ENCODE measurements at regions not wholly inside any gene's neighbourhood (a gene's known extent, or its start where the extent isn't known, plus 50 kb on each side); places are given as distances from the start of the nearest gene placed in this dataset.

- Mint-ChIP-seq H3K4me3 (no peak overlapping the region), H3K4me1 (ENCODE audit: low read depth) (no peaks in the 10 kb centered on the region), H3K36me3 (ENCODE audit: low read depth) (no peaks in the 10 kb centered on the region), H3K27ac (no peak overlapping the region), H3K9me3 (peaks cover 3% of the 10 kb centered on the region), H3K27me3 (no peaks in the 10 kb centered on the region)
- no peak for TF ChIP-seq CTCF (IDR thresholded peaks at IDR 0.05)
- ChIA-PET CTCF (no interaction called here), POLR2A (no interaction called here)
- ATAC-seq (no peak), DNase-seq (no peak)
- intact Hi-C loops (cut with micrococcal nuclease): no loop called here
These were observed 201.3 kb upstream of the RARB start for GRCh38 chr3:25226747-25227146.

- ChIA-PET POLR2A (no interaction called here), CTCF (no interaction called here)
- no peak overlapping the region for H3K4me3 Mint-ChIP-seq
- H3K36me3 Mint-ChIP-seq (ENCODE audit: low read depth): no peaks in the 10 kb centered on the region
- peaks cover 3% of the 10 kb centered on the region for H3K9me3 Mint-ChIP-seq
- ATAC-seq: no peak
- intact Hi-C loops (cut with micrococcal nuclease): no loop called here
- H3K4me1 Mint-ChIP-seq (ENCODE audit: low read depth): no peaks in the 10 kb centered on the region
- TF ChIP-seq CTCF (IDR thresholded peaks at IDR 0.05): no peak
- no peaks in the 10 kb centered on the region for H3K27me3 Mint-ChIP-seq
- no peak for DNase-seq
- no peak overlapping the region for H3K27ac Mint-ChIP-seq
These were observed 198.5 kb upstream of the RARB start for GRCh38 chr3:25229586-25229985.

GRCh38 chr3:25235031-25235430 is 193.0 kb upstream of the RARB start:
- no peaks in the 10 kb centered on the region for H3K4me1 Mint-ChIP-seq (ENCODE audit: low read depth)
- no peak for TF ChIP-seq CTCF (IDR thresholded peaks at IDR 0.05)
- ChIA-PET POLR2A (no interaction called here), CTCF (no interaction called here)
- ATAC-seq (no peak), DNase-seq (no peak)
- peaks cover 1% of the 10 kb centered on the region for H3K9me3 Mint-ChIP-seq
- H3K4me3 Mint-ChIP-seq: no peak overlapping the region
- H3K27ac Mint-ChIP-seq: no peak overlapping the region
- intact Hi-C loops (cut with micrococcal nuclease): no loop called here
- H3K27me3 Mint-ChIP-seq: no peaks in the 10 kb centered on the region
- no peaks in the 10 kb centered on the region for H3K36me3 Mint-ChIP-seq (ENCODE audit: low read depth)

GRCh38 chr3:25235466-25235865 is 192.6 kb upstream of the RARB start:
- no peak overlapping the region for H3K4me3 Mint-ChIP-seq
- POLR2A ChIA-PET: no interaction called here

GRCh38 chr3:25237602-25238001 is 190.5 kb upstream of the RARB start:
- Mint-ChIP-seq H3K36me3 (ENCODE audit: low read depth) (no peaks in the 10 kb centered on the region), H3K27ac (no peak overlapping the region), H3K4me1 (ENCODE audit: low read depth) (no peaks in the 10 kb centered on the region), H3K9me3 (peaks cover 3% of the 10 kb centered on the region), H3K4me3 (no peak overlapping the region), H3K27me3 (no peaks in the 10 kb centered on the region)
- no peak for DNase-seq
- intact Hi-C loops (cut with micrococcal nuclease): no loop called here
- TF ChIP-seq CTCF (IDR thresholded peaks at IDR 0.05): no peak
- CTCF ChIA-PET: no interaction called here
- ATAC-seq: no peak
- POLR2A ChIA-PET: no interaction called here

More at GRCh38 chr3:25235466-25235865, 192.6 kb upstream of the RARB start:
- Mint-ChIP-seq H3K27ac (no peak overlapping the region), H3K9me3 (peaks cover under 1% of the 10 kb centered on the region), H3K4me1 (ENCODE audit: low read depth) (no peaks in the 10 kb centered on the region), H3K36me3 (ENCODE audit: low read depth) (no peaks in the 10 kb centered on the region), H3K27me3 (no peaks in the 10 kb centered on the region)
- no peak for ATAC-seq
- TF ChIP-seq CTCF (IDR thresholded peaks at IDR 0.05): no peak
- intact Hi-C loops (cut with micrococcal nuclease): no loop called here
- DNase-seq: no peak
- CTCF ChIA-PET: no interaction called here

All from activated CD8-positive, alpha-beta T cell treated with anti-CD3 and anti-CD28 coated beads for 36 hours (primary cell).